Brain microvascular endothelial cell (primary cell): ENCODE measurements at regions not wholly inside any gene's neighbourhood (a gene's known extent, or its start where the extent isn't known, plus 50 kb on each side); places are given as distances from the start of the nearest gene placed in this dataset.
"Not testable (repeated sequence)": the region's sequence is repeated elsewhere in the genome, so short reads cannot be mapped to it uniquely, and the experiment has no call there.

ENCODE experiments used
- DNase-seq: peaks from one replicate; pipeline ENCODE4 v3.0.0-alpha.2; 2020
- H3K27ac ChIP-seq: fragments of 250-450 bp; sonication (Bioruptor Pico); 2 replicates; pipeline ENCODE4 v1.5.1; 2020; ENCODE audit warnings: mild to moderate bottlenecking, moderate library complexity
- H3K27me3 ChIP-seq: fragments of 250-450 bp; sonication (Bioruptor Pico); replicated peaks from 2 replicates; pipeline ENCODE4 v1.5.1; 2020; ENCODE audit warnings: mild to moderate bottlenecking
- H3K36me3 ChIP-seq: fragments of 250-450 bp; sonication (Bioruptor Pico); replicated peaks from 2 replicates; pipeline ENCODE4 v1.5.1; 2020; ENCODE audit warnings: mild to moderate bottlenecking
- H3K4me3 ChIP-seq: 2 replicates; pipeline ENCODE4 v1.5.1; 2011; ENCODE audit warnings: low read depth, mild to moderate bottlenecking, control low read depth, low read length, moderate library complexity
- in situ Hi-C: cut with HindIII; loops from 2 replicates; pipeline ENCODE4 v1.10.0; 2017; ENCODE audit warnings: low sequenced_read_pairs, low pct_ligation_motif_present
- TF ChIP-seq, protein P1 (sequence below): IDR thresholded peaks from 2 replicates; pipeline ENCODE4 v1.5.1; 2011; ENCODE audit warnings: low read depth, mild to moderate bottlenecking, moderate library complexity, low read length, control low read depth, inconsistent platforms; ENCODE audit errors: missing control alignments

DNA sequence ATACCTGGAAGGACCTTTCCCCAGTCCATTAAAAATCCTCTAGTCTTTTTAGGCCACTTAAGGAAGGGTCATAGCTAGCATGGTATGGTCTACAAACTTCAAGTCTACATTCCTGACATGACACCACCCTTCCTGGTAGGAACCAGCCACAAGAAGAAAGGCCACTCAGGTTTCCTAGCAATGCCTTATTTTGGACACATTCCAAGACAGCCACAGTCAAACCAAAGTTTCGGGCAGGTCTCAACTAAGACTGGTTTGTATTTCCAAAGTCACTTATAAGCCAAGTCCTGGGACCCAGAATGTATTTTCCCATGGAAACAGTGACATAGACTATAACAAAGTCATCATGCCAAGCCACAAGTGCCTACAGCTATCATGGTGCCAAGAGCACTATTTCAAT is 50.6 kb upstream of the SLC44A3 start:
- DNase-seq: no peak
- TF ChIP-seq, protein P1, sequence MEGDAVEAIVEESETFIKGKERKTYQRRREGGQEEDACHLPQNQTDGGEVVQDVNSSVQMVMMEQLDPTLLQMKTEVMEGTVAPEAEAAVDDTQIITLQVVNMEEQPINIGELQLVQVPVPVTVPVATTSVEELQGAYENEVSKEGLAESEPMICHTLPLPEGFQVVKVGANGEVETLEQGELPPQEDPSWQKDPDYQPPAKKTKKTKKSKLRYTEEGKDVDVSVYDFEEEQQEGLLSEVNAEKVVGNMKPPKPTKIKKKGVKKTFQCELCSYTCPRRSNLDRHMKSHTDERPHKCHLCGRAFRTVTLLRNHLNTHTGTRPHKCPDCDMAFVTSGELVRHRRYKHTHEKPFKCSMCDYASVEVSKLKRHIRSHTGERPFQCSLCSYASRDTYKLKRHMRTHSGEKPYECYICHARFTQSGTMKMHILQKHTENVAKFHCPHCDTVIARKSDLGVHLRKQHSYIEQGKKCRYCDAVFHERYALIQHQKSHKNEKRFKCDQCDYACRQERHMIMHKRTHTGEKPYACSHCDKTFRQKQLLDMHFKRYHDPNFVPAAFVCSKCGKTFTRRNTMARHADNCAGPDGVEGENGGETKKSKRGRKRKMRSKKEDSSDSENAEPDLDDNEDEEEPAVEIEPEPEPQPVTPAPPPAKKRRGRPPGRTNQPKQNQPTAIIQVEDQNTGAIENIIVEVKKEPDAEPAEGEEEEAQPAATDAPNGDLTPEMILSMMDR: no peak
- Histone ChIP-seq H3K27ac (no peak overlapping the region), H3K36me3 (no peaks in the 10 kb centered on the region), H3K27me3 (no peaks in the 10 kb centered on the region), H3K4me3 (no peak overlapping the region)
- in situ Hi-C loops: no loop called here

DNA sequence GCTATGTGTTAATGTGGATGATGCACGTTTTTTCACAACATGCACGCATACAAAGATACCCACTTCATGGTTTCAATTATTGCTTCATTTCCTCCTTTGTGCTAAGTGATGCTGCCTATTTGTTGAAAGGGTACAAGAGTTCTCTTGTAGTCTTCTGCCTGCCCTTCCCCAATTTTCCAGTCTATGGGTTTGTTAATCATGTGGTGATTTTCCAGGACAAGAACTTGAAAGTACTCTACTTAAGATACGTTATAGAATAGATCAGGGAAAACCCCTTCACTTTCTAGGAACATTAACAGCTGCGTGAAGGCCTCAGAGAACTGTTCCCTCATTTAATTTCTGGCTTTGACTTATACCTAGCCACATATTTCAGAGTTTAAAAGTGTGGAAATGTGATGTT is 52.1 kb upstream of the SLC44A3 start:
- TF ChIP-seq, protein P1: no peak
- DNase-seq: no peak
- in situ Hi-C loops: no loop called here

DNA sequence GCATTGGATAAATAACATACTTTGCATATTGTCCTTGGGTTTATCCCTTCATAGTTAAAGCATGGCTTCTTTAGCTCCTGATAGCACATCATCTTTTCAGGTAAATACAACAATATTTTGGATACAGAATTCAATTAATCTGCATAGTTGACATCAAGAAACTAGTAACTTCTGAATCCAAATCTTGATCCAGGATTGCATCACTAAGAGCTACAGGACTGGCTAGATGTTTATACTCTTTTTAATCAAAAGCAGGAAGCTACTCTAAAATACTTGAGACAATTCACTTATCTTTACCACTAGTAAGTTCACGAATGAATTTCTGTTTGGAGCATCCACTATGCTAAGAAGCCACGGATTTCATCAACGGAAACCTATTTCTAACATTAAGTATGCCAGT is 54.2 kb upstream of the SLC44A3 start:
- no peaks in the 10 kb centered on the region for H3K36me3 ChIP-seq
- in situ Hi-C loops: no loop called here

More for the DNA sequence above, 52.1 kb upstream of the SLC44A3 start:
- H3K4me3 ChIP-seq: no peak overlapping the region
- H3K27me3 ChIP-seq: no peaks in the 10 kb centered on the region
- no peak overlapping the region for H3K27ac ChIP-seq
- no peaks in the 10 kb centered on the region for H3K36me3 ChIP-seq

DNA sequence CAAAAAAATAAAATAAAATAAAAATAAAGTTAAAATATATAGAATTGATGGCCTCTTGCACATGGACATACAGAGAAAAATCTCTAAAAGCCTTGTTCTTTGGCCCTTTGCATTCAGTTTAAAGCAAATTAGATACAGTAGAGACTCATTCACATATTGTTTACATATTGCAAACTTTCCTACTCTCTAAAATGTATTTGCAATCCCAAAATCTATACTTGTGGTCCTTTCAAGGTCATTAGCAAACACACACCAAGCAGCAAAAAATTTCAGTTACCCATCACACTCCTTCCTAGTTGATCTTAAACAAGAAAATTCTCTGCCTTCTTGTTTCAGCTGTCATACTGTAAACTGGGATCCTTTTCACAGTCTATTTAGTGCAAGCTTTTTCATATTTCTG is 61.0 kb upstream of the SLC44A3 start:
- TF ChIP-seq, protein P1: no peak
- in situ Hi-C loops: no loop called here
- DNase-seq: no peak
- Histone ChIP-seq H3K4me3 (no peak overlapping the region), H3K27ac (no peak overlapping the region), H3K36me3 (no peaks in the 10 kb centered on the region), H3K27me3 (no peaks in the 10 kb centered on the region)

More for the DNA sequence above, 54.2 kb upstream of the SLC44A3 start:
- no peak overlapping the region for H3K4me3 ChIP-seq
- TF ChIP-seq, protein P1: no peak
- H3K27ac ChIP-seq: no peak overlapping the region
- DNase-seq: no peak
- no peaks in the 10 kb centered on the region for H3K27me3 ChIP-seq

DNA sequence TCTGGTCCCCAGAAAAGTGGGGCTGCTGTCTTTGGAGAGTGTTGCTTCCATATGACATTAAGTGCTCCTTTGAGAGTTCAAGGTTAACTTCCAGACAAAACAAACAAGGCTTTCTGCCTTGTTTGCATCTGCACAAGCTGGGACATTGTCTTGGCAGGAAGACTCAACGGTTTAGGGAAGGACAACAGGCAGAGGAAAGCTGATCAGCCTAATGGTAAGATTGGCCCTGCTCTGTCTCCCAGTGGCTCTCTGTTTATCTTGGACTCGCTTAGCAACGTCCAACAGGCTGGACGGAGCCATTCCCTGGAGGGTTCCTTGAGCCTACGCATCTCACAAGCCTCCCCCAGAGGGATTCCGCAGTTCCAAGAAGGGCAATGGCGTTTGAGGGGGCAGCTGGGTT is 62.2 kb upstream of the SLC44A3 start:
- H3K27me3 ChIP-seq: no peaks in the 10 kb centered on the region
- no peak overlapping the region for H3K4me3 ChIP-seq
- H3K36me3 ChIP-seq: no peaks in the 10 kb centered on the region
- H3K27ac ChIP-seq: peak overlapping the region; percentile 60
- DNase-seq: peak; percentile 94
- TF ChIP-seq, protein P1: no peak
- in situ Hi-C loops: no loop called here

DNA sequence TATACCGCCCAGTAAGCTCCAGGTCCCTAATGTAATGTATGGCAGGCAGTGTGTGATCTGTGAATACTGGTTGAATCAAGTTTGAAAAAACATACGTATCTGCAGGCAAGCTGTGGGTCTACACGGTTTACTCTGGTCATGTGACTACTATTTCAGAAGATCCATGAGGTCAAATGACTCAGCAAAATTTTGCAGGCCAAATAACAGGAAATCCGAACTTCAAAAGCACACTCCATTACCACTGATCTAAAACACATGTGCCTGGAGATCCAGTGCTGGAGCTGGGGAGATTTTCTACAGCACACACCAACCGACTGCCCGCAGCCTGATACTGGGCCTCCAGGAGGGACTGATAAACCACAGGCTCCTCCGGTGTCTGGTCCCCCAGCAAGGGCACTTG is 64.5 kb upstream of the SLC44A3 start:
- Histone ChIP-seq H3K36me3 (no peaks in the 10 kb centered on the region), H3K27ac (peak overlapping the region; percentile 51), H3K27me3 (no peaks in the 10 kb centered on the region), H3K4me3 (no peak overlapping the region)
- in situ Hi-C loops: no loop called here
- peak; percentile 87 for DNase-seq
- TF ChIP-seq, protein P1: no peak

DNA sequence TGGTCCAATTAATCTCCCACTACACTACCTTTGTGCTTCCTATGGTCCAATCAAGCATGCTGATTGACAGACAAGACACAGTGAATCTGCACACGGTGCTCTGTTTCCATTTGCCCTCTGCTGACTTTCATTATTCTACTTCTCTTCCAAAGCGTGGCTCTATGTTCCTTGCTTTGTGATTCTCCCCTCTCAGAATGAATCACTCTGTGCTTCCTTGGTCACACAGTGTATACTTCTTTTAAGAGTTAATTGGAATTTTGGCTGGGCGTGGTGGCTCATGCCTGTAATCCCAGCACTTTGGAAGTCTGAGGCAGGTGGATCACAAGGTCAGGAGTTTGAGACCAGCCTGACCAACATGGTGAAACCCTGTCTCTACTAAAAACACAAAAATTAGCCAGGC is 65.1 kb upstream of the SLC44A3 start:
- H3K4me3 ChIP-seq, H3K36me3 ChIP-seq, DNase-seq, in situ Hi-C loops, H3K27me3 ChIP-seq: not testable (repeated sequence)
- peak overlapping the region; percentile 51 for H3K27ac ChIP-seq
